ENCODE measurements at regions not wholly inside any gene's neighbourhood (a gene's known extent, or its start where the extent isn't known, plus 50 kb on each side); places are given as distances from the start of the nearest gene placed in this dataset.

DNA sequence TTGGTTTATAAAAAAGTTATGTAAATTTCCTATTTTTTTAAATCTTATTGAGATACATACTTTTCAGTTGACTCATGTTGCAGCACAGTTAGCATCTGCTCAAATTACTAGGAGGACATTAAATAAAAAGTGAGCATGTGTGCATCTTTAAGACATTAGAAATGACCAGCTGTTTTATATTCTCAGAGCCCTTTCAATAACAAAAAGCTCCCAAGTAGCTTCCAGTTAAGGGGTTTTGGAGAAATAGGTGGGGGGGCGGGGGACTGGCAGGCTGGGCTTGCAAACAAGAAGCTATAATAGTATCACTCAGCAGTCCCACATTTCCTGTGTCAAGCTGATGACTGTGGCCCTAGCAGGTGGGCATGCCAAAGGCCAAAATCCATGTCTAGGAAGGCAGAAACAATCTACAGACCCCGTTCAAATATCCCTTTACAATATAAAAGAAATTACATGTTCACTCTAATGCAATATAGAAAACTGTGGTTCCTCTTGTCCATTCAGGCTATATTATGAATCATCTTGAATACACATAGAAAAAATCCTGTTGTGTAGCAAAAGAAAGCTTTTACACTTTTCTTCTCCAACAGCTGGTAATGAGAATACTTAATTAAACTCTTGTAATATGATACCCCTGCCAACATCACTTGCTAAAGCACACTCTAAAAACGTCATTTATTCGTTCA lies 1713.2 kb upstream of the SLC10A2 start:
- no peak for TF ChIP-seq CTCF (IDR thresholded peaks at IDR 0.05; ENCODE audit: low read depth, low read length)
- no peak overlapping the region for H3K4me3 ChIP-seq (ENCODE audit: low read depth, low read length)
- in situ Hi-C loops (cut with HindIII; ENCODE audit: low sequenced_read_pairs), result no loop called here
- DNase-seq (ENCODE audit: low read depth, low spot score), result peak; percentile 73

DNA sequence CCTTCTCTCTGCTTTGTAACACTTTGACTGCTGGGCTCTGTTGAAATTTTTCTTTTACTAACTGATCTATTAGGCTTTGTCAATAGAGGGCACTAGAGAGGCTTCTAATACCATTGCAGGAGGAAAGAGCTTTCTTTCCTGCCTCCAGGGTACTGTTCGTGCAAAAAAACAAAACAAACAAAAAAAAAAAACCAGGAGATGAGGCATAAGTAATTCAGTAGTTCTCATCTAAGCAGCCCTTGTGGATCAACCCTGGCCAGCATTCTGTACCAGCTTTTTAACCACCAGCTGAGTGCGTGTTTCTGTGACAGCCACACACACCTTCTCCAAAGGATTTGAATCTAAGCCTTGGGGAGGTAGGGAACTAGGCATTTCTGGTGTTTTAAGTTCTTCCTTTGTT lies 1707.6 kb upstream of the SLC10A2 start:
- peak; percentile 80 for TF ChIP-seq CTCF (IDR thresholded peaks at IDR 0.05; ENCODE audit: low read depth, low read length)
- H3K4me3 ChIP-seq (ENCODE audit: low read depth, low read length), result no peak overlapping the region
- in situ Hi-C loops (cut with HindIII; ENCODE audit: low sequenced_read_pairs), result no loop called here
- DNase-seq (ENCODE audit: low read depth, low spot score), result peak; percentile 69

DNA sequence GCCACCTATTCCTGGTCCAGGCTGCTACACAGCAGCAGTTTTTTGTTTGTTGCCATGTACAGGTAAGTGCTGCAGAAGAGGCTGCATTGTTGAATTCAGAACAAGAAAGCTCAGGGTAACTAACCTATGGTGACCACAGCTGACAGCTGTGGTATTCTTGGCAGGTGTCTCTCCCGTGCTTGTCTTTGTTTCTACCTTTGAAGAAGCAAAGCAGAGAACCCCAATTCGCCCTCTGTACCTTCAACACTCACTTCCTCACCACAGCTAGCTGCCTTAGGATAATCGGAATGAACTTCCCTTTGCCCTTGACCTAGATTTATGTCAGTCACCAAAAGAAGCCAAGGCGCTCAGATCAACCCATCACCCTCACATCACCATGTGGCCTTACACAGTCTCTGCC lies 1703.3 kb upstream of the SLC10A2 start:
- no peak for TF ChIP-seq CTCF (IDR thresholded peaks at IDR 0.05; ENCODE audit: low read depth, low read length)
- H3K4me3 ChIP-seq (ENCODE audit: low read depth, low read length), result no peak overlapping the region
- no peak for DNase-seq (ENCODE audit: low read depth, low spot score)
- in situ Hi-C loops (cut with HindIII; ENCODE audit: low sequenced_read_pairs), result no loop called here

GRCh38 chr13:104766319-104766718 lies 1700.1 kb upstream of the SLC10A2 start:
- no peak for DNase-seq (ENCODE audit: low read depth, low spot score)
- TF ChIP-seq CTCF (IDR thresholded peaks at IDR 0.05; ENCODE audit: low read depth, low read length), result no peak
- H3K4me3 ChIP-seq (ENCODE audit: low read depth, low read length), result no peak overlapping the region
- in situ Hi-C loops (cut with HindIII; ENCODE audit: low sequenced_read_pairs), result no loop called here

DNA sequence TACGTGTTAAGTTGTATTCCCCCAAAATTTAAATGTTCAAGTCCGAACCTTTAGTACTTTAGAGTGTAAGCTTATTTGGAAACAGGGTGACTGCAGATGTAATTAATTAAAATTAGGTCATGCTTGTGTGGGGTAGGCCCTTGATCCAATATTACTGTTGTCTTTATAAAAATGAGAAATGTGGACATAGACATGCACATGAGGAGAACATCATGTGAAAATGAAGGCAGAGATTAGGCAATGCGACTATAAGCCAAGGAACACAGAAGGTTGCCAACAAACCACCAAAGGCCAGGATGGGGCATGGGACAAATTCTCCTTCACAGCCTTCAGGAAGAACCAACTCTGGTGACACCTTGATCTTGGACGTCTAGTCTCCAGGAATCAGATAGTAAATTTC lies 1698.4 kb upstream of the SLC10A2 start:
- no peak overlapping the region for H3K4me3 ChIP-seq (ENCODE audit: low read depth, low read length)
- no peak for DNase-seq (ENCODE audit: low read depth, low spot score)
- in situ Hi-C loops (cut with HindIII; ENCODE audit: low sequenced_read_pairs), result no loop called here
- no peak for TF ChIP-seq CTCF (IDR thresholded peaks at IDR 0.05; ENCODE audit: low read depth, low read length)

GRCh38 chr13:104759069-104759468 lies 1692.9 kb upstream of the SLC10A2 start:
- no peak for TF ChIP-seq CTCF (IDR thresholded peaks at IDR 0.05; ENCODE audit: low read depth, low read length)
- in situ Hi-C loops (cut with HindIII; ENCODE audit: low sequenced_read_pairs), result no loop called here
- DNase-seq (ENCODE audit: low read depth, low spot score), result no peak
- no peak overlapping the region for H3K4me3 ChIP-seq (ENCODE audit: low read depth, low read length)

Data from astrocyte of the spinal cord (primary cell).